Upper lobe of right lung (tissue), 1 donor: ENCODE measurements at regions not wholly inside any gene's neighbourhood (a gene's known extent, or its start where the extent isn't known, plus 50 kb on each side); places are given as distances from the start of the nearest gene placed in this dataset.

Source experiments
- ATAC-seq: fragments of 200-7000 bp; cut with Tn5 transposase; one replicate; pipeline ENCODE4 v1.9.1; 2020; ENCODE audit warnings: mild to moderate bottlenecking, moderate library complexity
- DNase-seq: peaks from one replicate; pipeline ENCODE4 v3.0.0-alpha.2; 2020
- H3K27ac ChIP-seq: fragments of 200-600 bp; one replicate; pipeline ENCODE4 v1.8.0; 2022
- H3K27me3 ChIP-seq: fragments of 200-600 bp; one replicate; pipeline ENCODE4 v1.8.0; 2022; ENCODE audit warnings: mild to moderate bottlenecking
- H3K36me3 ChIP-seq: fragments of 200-600 bp; one replicate; pipeline ENCODE4 v1.8.0; 2022
- H3K4me1 ChIP-seq: fragments of 200-600 bp; one replicate; pipeline ENCODE4 v1.8.0; 2022
- H3K4me3 ChIP-seq: fragments of 200-600 bp; one replicate; pipeline ENCODE4 v1.8.0; 2022; ENCODE audit warnings: mild to moderate bottlenecking
- H3K9me3 ChIP-seq: fragments of 200-600 bp; one replicate; pipeline ENCODE4 v1.8.0; 2022
- CTCF ChIP-seq: fragments of 200-600 bp; IDR thresholded peaks from one replicate; pipeline ENCODE4 v1.8.0; 2022; ENCODE audit warnings: antibody characterized with exemption
- intact Hi-C: fragments of 100-400 bp; cut with DNase I; formaldehyde crosslinking; loops from one replicate; pipeline ENCODE4 v1.11.0; 2022
- donor health status: DM: no; HTN: yes; CAD: no; lungs with severe emphysema.

GRCh38 chrX:25198891-25199290 is 183.1 kb upstream of the ARX start:
- H3K4me1 ChIP-seq = no peaks in the 10 kb centered on the region
- ATAC-seq (no peak), DNase-seq (no peak)
- H3K27ac ChIP-seq = no peak overlapping the region
- no peaks in the 10 kb centered on the region for H3K27me3 ChIP-seq
- no peaks in the 10 kb centered on the region for H3K9me3 ChIP-seq
- no peak for TF ChIP-seq CTCF
- H3K4me3 ChIP-seq = no peak overlapping the region
- no peaks in the 10 kb centered on the region for H3K36me3 ChIP-seq
- intact Hi-C loops = no loop called here

- intact Hi-C loops = no loop called here
- Histone ChIP-seq H3K36me3 (no peaks in the 10 kb centered on the region), H3K4me3 (no peak overlapping the region), H3K27me3 (no peaks in the 10 kb centered on the region), H3K4me1 (no peaks in the 10 kb centered on the region), H3K9me3 (no peaks in the 10 kb centered on the region), H3K27ac (no peak overlapping the region)
- TF ChIP-seq CTCF = no peak
- no peak for ATAC-seq
- no peak for DNase-seq
Observed at GRCh38 chrX:25198253-25198652, 182.5 kb upstream of the ARX start.

GRCh38 chrX:25196221-25196620 is 180.5 kb upstream of the ARX start:
- H3K27ac ChIP-seq = no peak overlapping the region
- TF ChIP-seq CTCF = no peak
- no peaks in the 10 kb centered on the region for H3K4me1 ChIP-seq
- H3K4me3 ChIP-seq = no peak overlapping the region
- no peaks in the 10 kb centered on the region for H3K27me3 ChIP-seq
- no peaks in the 10 kb centered on the region for H3K9me3 ChIP-seq
- intact Hi-C loops = no loop called here
- no peak for ATAC-seq
- DNase-seq = no peak
- no peaks in the 10 kb centered on the region for H3K36me3 ChIP-seq

DNA sequence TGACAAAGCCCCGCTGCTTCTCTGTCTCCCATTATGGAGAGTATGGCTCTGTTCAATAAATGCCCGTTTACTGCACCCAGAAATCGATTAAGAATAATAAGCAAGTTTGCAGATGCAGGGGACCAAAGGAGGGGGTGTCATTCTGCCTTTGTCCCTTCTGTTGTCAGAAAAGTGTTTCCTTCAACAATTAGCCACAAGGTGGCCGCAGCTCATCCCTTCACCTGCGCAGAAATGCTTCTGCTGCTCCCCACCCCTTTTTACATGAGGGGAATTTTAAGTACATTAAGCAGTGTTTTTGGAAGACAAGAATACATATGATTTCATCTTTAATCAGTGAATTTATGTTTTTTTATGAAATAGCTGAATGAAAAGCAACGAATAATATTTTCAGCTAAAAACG is 175.6 kb upstream of the ARX start:
- Histone ChIP-seq H3K27me3 (no peaks in the 10 kb centered on the region), H3K36me3 (no peaks in the 10 kb centered on the region), H3K4me1 (no peaks in the 10 kb centered on the region), H3K27ac (no peak overlapping the region), H3K9me3 (no peaks in the 10 kb centered on the region), H3K4me3 (no peak overlapping the region)
- intact Hi-C loops = no loop called here
- no peak for DNase-seq
- no peak for ATAC-seq
- TF ChIP-seq CTCF = no peak

- intact Hi-C loops = no loop called here
- Histone ChIP-seq H3K9me3 (no peaks in the 10 kb centered on the region), H3K27ac (no peak overlapping the region), H3K4me3 (no peak overlapping the region), H3K27me3 (no peaks in the 10 kb centered on the region), H3K4me1 (no peaks in the 10 kb centered on the region), H3K36me3 (no peaks in the 10 kb centered on the region)
- DNase-seq (no peak), ATAC-seq (no peak)
- TF ChIP-seq CTCF = no peak
Observed at GRCh38 chrX:25181775-25182174, 166.0 kb upstream of the ARX start.

- no peak overlapping the region for H3K4me3 ChIP-seq
- intact Hi-C loops = no loop called here
- DNase-seq (no peak), ATAC-seq (no peak)
- no peaks in the 10 kb centered on the region for H3K9me3 ChIP-seq
- no peaks in the 10 kb centered on the region for H3K4me1 ChIP-seq
- H3K27ac ChIP-seq = no peak overlapping the region
- H3K36me3 ChIP-seq = no peaks in the 10 kb centered on the region
- no peak for TF ChIP-seq CTCF
- no peaks in the 10 kb centered on the region for H3K27me3 ChIP-seq
Observed at GRCh38 chrX:25180242-25180641, 164.5 kb upstream of the ARX start.
